H1 (cell line): ENCODE measurements at regions not wholly inside any gene's neighbourhood (a gene's known extent, or its start where the extent isn't known, plus 50 kb on each side); places are given as distances from the start of the nearest gene placed in this dataset.

Experiments used
- CTCF ChIA-PET: fragments of 300-600 bp; sonication (Branson Sonifier 250); formaldehyde crosslinking; loops from one replicate; lab custom pipeline; 2021; ENCODE audit not compliant: partially characterized antibody; lab: Charles Lee
- POLR2A ChIA-PET: fragments of 300-600 bp; sonication (Branson Sonifier 250); formaldehyde crosslinking; loops from one replicate; lab custom pipeline; 2021; ENCODE audit warnings: inconsistent platforms; ENCODE audit not compliant: partially characterized antibody; lab: Charles Lee
- DNase-seq, 2 experiments: peaks; one replicate each; pipeline versions ENCODE4 v3.0.0 to v3.0.0-alpha.2; 2010 to 2022; ENCODE audit warnings: low spot score in 2 of 2, low read depth in 1 of 2, mixed read lengths in 1 of 2
- FAIRE-seq: peaks from 2 replicates; lab custom pipeline; 2011; peaks lifted over from hg19 to GRCh38; lab: Jason Lieb, UNC
- H2AFZ ChIP-seq: 2 replicates; pipeline ENCODE4 v1.8.1; 2012; ENCODE audit warnings: low read length, inconsistent platforms
- H2AK5ac ChIP-seq: 2 replicates; pipeline ENCODE4 v1.6.1; 2013; ENCODE audit warnings: low read depth, low read length
- H2BK120ac ChIP-seq: replicated peaks from 2 replicates; pipeline ENCODE3; 2013; ENCODE audit warnings: low read depth, low read length, inconsistent platforms
- H2BK12ac ChIP-seq: 2 replicates; pipeline ENCODE4 v1.6.1; 2013; ENCODE audit warnings: low read depth, low read length
- H2BK15ac ChIP-seq: 2 replicates; pipeline ENCODE4 v1.6.1; 2013; ENCODE audit warnings: low read length
- H2BK20ac ChIP-seq: 2 replicates; pipeline ENCODE4 v1.6.1; 2013; ENCODE audit warnings: low read length
- H2BK5ac ChIP-seq: 2 replicates; pipeline ENCODE4 v1.6.1; 2013; ENCODE audit warnings: low read depth, low read length
- H3K14ac ChIP-seq: 2 replicates; pipeline ENCODE4 v1.6.1; 2013; ENCODE audit warnings: inconsistent platforms; ENCODE audit not compliant: insufficient read length
- H3K18ac ChIP-seq: 2 replicates; pipeline ENCODE4 v1.6.1; 2013; ENCODE audit warnings: low read length; ENCODE audit errors: extremely low read depth
- H3K23ac ChIP-seq: 2 replicates; pipeline ENCODE4 v1.6.1; 2013; ENCODE audit warnings: inconsistent platforms; ENCODE audit not compliant: insufficient read length
- H3K23me2 ChIP-seq: 2 replicates; pipeline ENCODE4 v1.6.1; 2013; ENCODE audit warnings: low read depth, low read length
- H3K27ac ChIP-seq: 2 replicates; pipeline ENCODE4 v1.6.1; 2011; ENCODE audit warnings: low read depth, low read length, inconsistent platforms
- H3K27me3 ChIP-seq, 4 experiments: replicated peaks in 1 of 4; 1 replicate in 1 of 4; 2 replicates in 3 of 4; pipeline versions ENCODE4 v1.6.1 to v1.8.1; 2011 to 2013; ENCODE audit warnings: low read length in 3 of 4, mild to moderate bottlenecking in 3 of 4, inconsistent platforms in 2 of 4, mixed read lengths in 2 of 4, moderate library complexity in 1 of 4; ENCODE audit not compliant: control insufficient read depth in 3 of 4, insufficient read depth in 3 of 4; ENCODE audit errors: extremely low read depth in 1 of 4
- H3K36me3 ChIP-seq, 4 experiments: 2 replicates each; pipeline versions ENCODE4 v1.6.1 to v1.8.1; 2011 to 2013; ENCODE audit warnings: mild to moderate bottlenecking in 4 of 4, low read length in 3 of 4, moderate library complexity in 2 of 4, control low read depth in 1 of 4, inconsistent platforms in 1 of 4; ENCODE audit not compliant: insufficient read depth in 4 of 4, control insufficient read depth in 2 of 4
- H3K4ac ChIP-seq: replicated peaks from 2 replicates; pipeline ENCODE3; 2013; ENCODE audit warnings: low read length, low read depth, mixed read lengths, inconsistent platforms; ENCODE audit not compliant: insufficient read length
- H3K4me1 ChIP-seq, 4 experiments: replicated peaks in 1 of 4; 1 replicate in 1 of 4; 2 replicates in 3 of 4; pipeline versions ENCODE4 v1.6.1 to v1.8.1; 2011 to 2013; ENCODE audit warnings: low read length in 3 of 4, inconsistent platforms in 2 of 4, mixed read lengths in 1 of 4; ENCODE audit not compliant: insufficient read depth in 4 of 4, control insufficient read depth in 3 of 4
- H3K4me2 ChIP-seq, 2 experiments: 2 replicates each; pipeline versions ENCODE4 v1.6.1 to v1.8.1; 2011 to 2013; ENCODE audit warnings: low read depth in 2 of 2, low read length in 2 of 2, control low read depth in 1 of 2, inconsistent platforms in 1 of 2, mild to moderate bottlenecking in 1 of 2; ENCODE audit not compliant: insufficient read depth in 1 of 2
- H3K4me3 ChIP-seq, 4 experiments: fragments of 200-600, 300-600 bp in 1 of 4; sonication (generic), shearing (Covaris generic), sonication (Bioruptor Twin) in 1 of 4; 2 replicates each; pipeline versions ENCODE4 v1.5.1 to v1.8.1; 2011 to 2016; ENCODE audit warnings: low read length in 4 of 4, low read depth in 3 of 4, control low read depth in 2 of 4, inconsistent platforms in 2 of 4, mild to moderate bottlenecking in 2 of 4, mixed read lengths in 1 of 4, moderate library complexity in 1 of 4; ENCODE audit not compliant: insufficient read depth in 2 of 4; ENCODE audit errors: extremely low read depth in 1 of 4
- H3K56ac ChIP-seq: replicated peaks from 2 replicates; pipeline ENCODE3; 2013; ENCODE audit warnings: low read depth, mild to moderate bottlenecking, mixed read lengths, low read length, inconsistent platforms; ENCODE audit not compliant: insufficient read length
- H3K79me1 ChIP-seq: 2 replicates; pipeline ENCODE4 v1.6.1; 2013; ENCODE audit warnings: low read depth, low read length, control low read depth
- H3K79me2 ChIP-seq, 2 experiments: 2 replicates each; pipeline versions ENCODE4 v1.6.1 to v1.8.1; 2012 to 2013; ENCODE audit warnings: low read length in 2 of 2, mild to moderate bottlenecking in 2 of 2, inconsistent platforms in 1 of 2; ENCODE audit not compliant: insufficient read depth in 2 of 2, control insufficient read depth in 1 of 2
- H3K9ac ChIP-seq, 4 experiments: replicated peaks in 1 of 4; 1 replicate in 1 of 4; 2 replicates in 3 of 4; pipeline versions ENCODE4 v1.6.1 to v1.8.1; 2011 to 2013; ENCODE audit warnings: low read depth in 3 of 4, low read length in 3 of 4, control low read depth in 2 of 4, mild to moderate bottlenecking in 2 of 4, moderate library complexity in 2 of 4, inconsistent platforms in 1 of 4; ENCODE audit errors: extremely low read depth in 1 of 4
- H3K9me3 ChIP-seq, 2 experiments: 2 replicates each; pipeline versions ENCODE4 v1.6.1 to v1.8.1; 2012 to 2013; ENCODE audit warnings: mild to moderate bottlenecking in 2 of 2, moderate library complexity in 2 of 2, control low read depth in 1 of 2, inconsistent platforms in 1 of 2, low read depth in 1 of 2, low read length in 1 of 2, mixed read lengths in 1 of 2; ENCODE audit not compliant: insufficient read depth in 2 of 2
- H4K20me1 ChIP-seq, 2 experiments: replicated peaks in 1 of 2; 2 replicates each; pipeline versions ENCODE3 to v1.8.1; 2011 to 2013; ENCODE audit warnings: inconsistent platforms in 2 of 2, low read length in 2 of 2, mild to moderate bottlenecking in 1 of 2; ENCODE audit not compliant: insufficient read depth in 2 of 2, control insufficient read depth in 1 of 2
- H4K5ac ChIP-seq: 2 replicates; pipeline ENCODE4 v1.6.1; 2013; ENCODE audit warnings: low read length, low read depth, mixed read lengths, inconsistent platforms; ENCODE audit not compliant: insufficient read length
- H4K8ac ChIP-seq: 2 replicates; pipeline ENCODE4 v1.8.0; 2013; ENCODE audit warnings: mild to moderate bottlenecking, moderate library complexity, low read length, inconsistent platforms; ENCODE audit not compliant: insufficient read depth; ENCODE audit errors: extremely low read depth
- H4K91ac ChIP-seq: replicated peaks from 2 replicates; pipeline ENCODE3; 2013; ENCODE audit warnings: low read length, mixed read lengths, inconsistent platforms; ENCODE audit not compliant: insufficient read length
- BACH1 ChIP-seq: IDR thresholded peaks from 2 replicates; pipeline ENCODE4 v1.6.1; 2012; ENCODE audit warnings: low read length, improper control_type of control experiment
- CREB1 ChIP-seq: IDR thresholded peaks from 2 replicates; pipeline ENCODE4 v1.6.1; 2012; ENCODE audit warnings: inconsistent platforms
- EGR1 ChIP-seq: IDR thresholded peaks from 2 replicates; pipeline ENCODE4 v1.6.1; 2011; ENCODE audit warnings: low read depth, low read length, borderline replicate concordance
- EP300 ChIP-seq, 2 experiments: IDR thresholded peaks; 1 replicate in 1 of 2; 2 replicates in 1 of 2; pipeline ENCODE4 v1.6.1; 2011 to 2012; ENCODE audit warnings: low read depth in 2 of 2, low read length in 2 of 2, mild to moderate bottlenecking in 2 of 2, borderline replicate concordance in 1 of 2, inconsistent platforms in 1 of 2, moderate library complexity in 1 of 2
- JUND ChIP-seq: IDR thresholded peaks from 2 replicates; pipeline ENCODE4 v1.6.1; 2011; ENCODE audit warnings: mild to moderate bottlenecking, improper control_type of control experiment, low read length
- NRF1 ChIP-seq: IDR thresholded peaks from 2 replicates; pipeline ENCODE4 v1.6.1; 2011; ENCODE audit warnings: mild to moderate bottlenecking, low read depth, low read length, improper control_type of control experiment
- POLR2A ChIP-seq, 2 experiments: IDR thresholded peaks; 1 replicate in 1 of 2; 2 replicates in 1 of 2; pipeline ENCODE4 v1.6.1; 2011; ENCODE audit warnings: low read depth in 2 of 2, low read length in 2 of 2, mild to moderate bottlenecking in 2 of 2; ENCODE audit errors: control extremely low read depth in 1 of 2
- RBBP5 ChIP-seq: IDR thresholded peaks from 2 replicates; pipeline ENCODE4 v1.7.1; 2012; ENCODE audit warnings: low read depth, mild to moderate bottlenecking, inconsistent platforms, low read length, moderate library complexity, borderline replicate concordance
- SAP30 ChIP-seq: fragments of 300-600 bp; sonication (generic); IDR thresholded peaks from 2 replicates; pipeline ENCODE4 v1.7.1; 2012; ENCODE audit warnings: low read length, moderate library complexity, mild to moderate bottlenecking, inconsistent platforms; ENCODE audit not compliant: insufficient read depth, insufficient replicate concordance
- SIN3A ChIP-seq, 2 experiments: IDR thresholded peaks in 1 of 2; conservative IDR thresholded peaks in 1 of 2; 2 replicates each; pipeline ENCODE4 v1.6.1; 2011 to 2012; ENCODE audit warnings: low read length in 2 of 2, improper control_type of control experiment in 1 of 2, low read depth in 1 of 2, mild to moderate bottlenecking in 1 of 2
- TBP ChIP-seq: IDR thresholded peaks from 2 replicates; pipeline ENCODE4 v1.6.1; 2011; ENCODE audit warnings: low read depth, low read length, improper control_type of control experiment
- TF ChIP-seq, protein P1 (sequence below): IDR thresholded peaks from 2 replicates; pipeline ENCODE4 v1.6.1; 2011; ENCODE audit warnings: low read length, improper control_type of control experiment
- TF ChIP-seq, protein P2 (sequence below): IDR thresholded peaks from 2 replicates; pipeline ENCODE4 v1.6.1; 2012; ENCODE audit warnings: inconsistent platforms

DNA sequence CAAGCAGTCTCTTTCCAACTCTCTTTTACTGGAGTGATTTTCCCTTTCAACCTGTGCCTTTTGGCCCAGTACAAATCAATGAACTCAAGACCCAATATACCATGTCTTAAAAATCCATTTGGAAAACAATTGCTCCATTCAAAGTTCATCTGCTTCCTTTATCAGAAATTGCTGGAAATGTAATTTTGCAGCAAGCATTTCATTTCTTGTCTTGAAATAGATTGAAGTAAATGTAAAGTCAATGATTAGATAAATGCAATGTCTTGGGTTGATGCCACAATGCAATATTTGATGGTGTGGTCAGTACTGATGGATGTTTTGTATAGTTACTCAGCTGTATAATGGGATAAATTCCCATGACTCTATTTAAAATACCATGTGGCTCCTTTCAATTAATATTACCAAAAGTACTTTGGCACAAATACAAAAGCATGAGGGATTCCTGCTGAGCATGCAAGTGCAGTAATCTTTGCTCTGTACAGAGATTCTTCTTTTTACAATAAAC is 707.7 kb upstream of the NOVA1 start:
- Histone ChIP-seq H3K23me2 (no peaks in the 10 kb centered on the region), H2AK5ac (no peak overlapping the region), H3K4me2 (no peak overlapping the region), H3K27me3 (no peaks in the 10 kb centered on the region), H3K56ac (no peak overlapping the region), H3K14ac (no peak overlapping the region), H3K9me3 (peaks cover 0 to 9% of the 10 kb centered on the region in 2 experiments; a peak in 1 of 4 replicates), H4K91ac (no peak overlapping the region), H3K4me3 (no peak overlapping the region), H2BK15ac (no peak overlapping the region), H3K23ac (no peak overlapping the region), H2BK5ac (no peak overlapping the region), H3K79me1 (no peaks in the 10 kb centered on the region), H2BK120ac (no peak overlapping the region), H3K27ac (no peak overlapping the region), H2BK20ac (no peak overlapping the region), H4K8ac (no peak overlapping the region), H3K79me2 (no peaks in the 10 kb centered on the region), H4K5ac (no peak overlapping the region), H4K20me1 (no peaks in the 10 kb centered on the region), H3K4ac (no peak overlapping the region), H3K18ac (no peak overlapping the region), H3K36me3 (no peaks in the 10 kb centered on the region; a peak in 1 of 8 replicates), H2BK12ac (no peak overlapping the region), H3K9ac (no peak overlapping the region), H3K4me1 (no peaks in the 10 kb centered on the region), H2AFZ (no peak overlapping the region)
- no peak for FAIRE-seq
- TF ChIP-seq RBBP5 (no peak), SIN3A (conservative IDR thresholded peaks at IDR 0.05 in 1 of 2, IDR thresholded peaks at IDR 0.05 in 1 of 2; ENCODE audit: low read depth in 1 of 2, low read length in 2 of 2) (no peak), JUND (no peak), EP300 (IDR thresholded peaks at IDR 0.05; ENCODE audit: borderline replicate concordance in 1 of 2, low read depth in 2 of 2, low read length in 2 of 2) (no peak), TBP (no peak), NRF1 (no peak), BACH1 (no peak), EGR1 (no peak), CREB1 (no peak), SAP30 (no peak), POLR2A (IDR thresholded peaks at IDR 0.05; ENCODE audit: control extremely low read depth in 1 of 2, low read depth in 2 of 2, low read length in 2 of 2) (no peak)
- TF ChIP-seq, protein P1, sequence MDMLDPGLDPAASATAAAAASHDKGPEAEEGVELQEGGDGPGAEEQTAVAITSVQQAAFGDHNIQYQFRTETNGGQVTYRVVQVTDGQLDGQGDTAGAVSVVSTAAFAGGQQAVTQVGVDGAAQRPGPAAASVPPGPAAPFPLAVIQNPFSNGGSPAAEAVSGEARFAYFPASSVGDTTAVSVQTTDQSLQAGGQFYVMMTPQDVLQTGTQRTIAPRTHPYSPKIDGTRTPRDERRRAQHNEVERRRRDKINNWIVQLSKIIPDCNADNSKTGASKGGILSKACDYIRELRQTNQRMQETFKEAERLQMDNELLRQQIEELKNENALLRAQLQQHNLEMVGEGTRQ: no peak
- TF ChIP-seq, protein P2, sequence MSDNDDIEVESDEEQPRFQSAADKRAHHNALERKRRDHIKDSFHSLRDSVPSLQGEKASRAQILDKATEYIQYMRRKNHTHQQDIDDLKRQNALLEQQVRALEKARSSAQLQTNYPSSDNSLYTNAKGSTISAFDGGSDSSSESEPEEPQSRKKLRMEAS: no peak
- CTCF ChIA-PET: no interaction called here
- DNase-seq: no peak
- POLR2A ChIA-PET: interaction anchor here (0.6 kb wide), 1 partner anchor 14 kb away, joined by 4 read pairs; no protein-coding TSS in a partner anchor
